Chondrocyte (in vitro differentiated cells): ENCODE measurements at regions not wholly inside any gene's neighbourhood (a gene's known extent, or its start where the extent isn't known, plus 50 kb on each side); places are given as distances from the start of the nearest gene placed in this dataset.

Experiments
- DNase-seq: peaks from one replicate; pipeline ENCODE4 v3.0.0; 2021; ENCODE audit warnings: mixed read lengths, low spot score
- H3K27ac Mint-ChIP-seq: one replicate; pipeline ENCODE4 v1.8.0; 2021; ENCODE audit warnings: mild to moderate bottlenecking, moderate library complexity, mixed read lengths; ENCODE audit not compliant: unreplicated experiment
- H3K27me3 Mint-ChIP-seq: 2 replicates; pipeline ENCODE4 v1.8.0; 2021; ENCODE audit warnings: low read depth, mixed read lengths
- H3K36me3 Mint-ChIP-seq: 2 replicates; pipeline ENCODE4 v1.8.0; 2021; ENCODE audit warnings: low read depth, mixed read lengths
- H3K4me1 Mint-ChIP-seq: 2 replicates; pipeline ENCODE4 v1.8.0; 2021; ENCODE audit warnings: low read depth, mild to moderate bottlenecking, mixed read lengths
- H3K4me3 Mint-ChIP-seq: one replicate; pipeline ENCODE4 v1.8.0; 2021; ENCODE audit warnings: mild to moderate bottlenecking, moderate library complexity, mixed read lengths; ENCODE audit not compliant: unreplicated experiment
- H3K9me3 Mint-ChIP-seq: 2 replicates; pipeline ENCODE4 v1.8.0; 2021; ENCODE audit warnings: low read depth, mixed read lengths
- TF ChIP-seq, protein P1 (sequence below): fragments of 200-600 bp; sonication (generic); IDR thresholded peaks from 2 replicates; pipeline ENCODE4 v1.5.0; 2021; ENCODE audit warnings: antibody characterized with exemption, mild to moderate bottlenecking, moderate library complexity

DNA sequence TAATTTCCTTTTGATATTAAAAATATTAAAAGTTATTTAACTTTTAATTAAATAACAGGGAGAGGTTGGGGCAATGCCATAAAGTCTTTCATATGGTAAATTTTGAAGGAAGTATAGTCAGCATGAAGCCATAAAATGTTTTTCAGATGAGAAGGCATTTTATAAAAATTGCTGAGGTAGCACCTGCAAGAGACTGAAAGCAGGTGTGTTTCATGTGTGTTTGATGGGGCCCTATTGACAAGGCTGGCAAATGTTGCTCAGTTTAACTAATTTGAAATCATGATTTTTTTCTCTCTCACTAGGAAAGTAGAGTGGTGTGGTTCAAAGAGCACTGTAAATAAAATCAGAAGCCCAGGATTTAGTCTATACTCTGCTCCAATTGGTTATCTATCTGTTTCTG lies 805.8 kb upstream of the C9orf72 start:
- Mint-ChIP-seq H3K27me3 (no peaks in the 10 kb centered on the region), H3K9me3 (no peaks in the 10 kb centered on the region), H3K27ac (no peak overlapping the region), H3K4me3 (no peak overlapping the region), H3K36me3 (no peaks in the 10 kb centered on the region), H3K4me1 (no peaks in the 10 kb centered on the region)
- TF ChIP-seq, protein P1, sequence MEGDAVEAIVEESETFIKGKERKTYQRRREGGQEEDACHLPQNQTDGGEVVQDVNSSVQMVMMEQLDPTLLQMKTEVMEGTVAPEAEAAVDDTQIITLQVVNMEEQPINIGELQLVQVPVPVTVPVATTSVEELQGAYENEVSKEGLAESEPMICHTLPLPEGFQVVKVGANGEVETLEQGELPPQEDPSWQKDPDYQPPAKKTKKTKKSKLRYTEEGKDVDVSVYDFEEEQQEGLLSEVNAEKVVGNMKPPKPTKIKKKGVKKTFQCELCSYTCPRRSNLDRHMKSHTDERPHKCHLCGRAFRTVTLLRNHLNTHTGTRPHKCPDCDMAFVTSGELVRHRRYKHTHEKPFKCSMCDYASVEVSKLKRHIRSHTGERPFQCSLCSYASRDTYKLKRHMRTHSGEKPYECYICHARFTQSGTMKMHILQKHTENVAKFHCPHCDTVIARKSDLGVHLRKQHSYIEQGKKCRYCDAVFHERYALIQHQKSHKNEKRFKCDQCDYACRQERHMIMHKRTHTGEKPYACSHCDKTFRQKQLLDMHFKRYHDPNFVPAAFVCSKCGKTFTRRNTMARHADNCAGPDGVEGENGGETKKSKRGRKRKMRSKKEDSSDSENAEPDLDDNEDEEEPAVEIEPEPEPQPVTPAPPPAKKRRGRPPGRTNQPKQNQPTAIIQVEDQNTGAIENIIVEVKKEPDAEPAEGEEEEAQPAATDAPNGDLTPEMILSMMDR: no peak
- DNase-seq: no peak

DNA sequence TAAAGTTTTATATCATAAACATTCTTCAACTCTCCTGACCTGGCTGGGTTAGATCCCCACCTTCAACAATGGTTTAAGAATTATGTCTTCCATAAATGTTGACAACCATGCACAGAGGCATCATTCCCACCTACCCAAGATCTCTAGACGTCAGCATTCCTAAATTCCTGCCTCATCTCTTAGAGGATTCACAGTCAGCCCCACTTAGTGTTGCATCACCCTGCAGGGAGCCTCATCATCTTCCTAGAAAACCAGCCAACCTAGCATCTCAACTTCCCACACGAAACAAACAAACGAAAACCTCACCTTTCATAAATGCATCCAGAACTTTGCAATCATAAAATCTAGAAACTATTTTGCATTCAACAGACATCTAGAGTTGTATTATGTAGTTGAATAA lies 816.1 kb upstream of the C9orf72 start:
- no peaks in the 10 kb centered on the region for H3K27me3 Mint-ChIP-seq
- no peak overlapping the region for H3K27ac Mint-ChIP-seq
- TF ChIP-seq, protein P1: no peak

DNA sequence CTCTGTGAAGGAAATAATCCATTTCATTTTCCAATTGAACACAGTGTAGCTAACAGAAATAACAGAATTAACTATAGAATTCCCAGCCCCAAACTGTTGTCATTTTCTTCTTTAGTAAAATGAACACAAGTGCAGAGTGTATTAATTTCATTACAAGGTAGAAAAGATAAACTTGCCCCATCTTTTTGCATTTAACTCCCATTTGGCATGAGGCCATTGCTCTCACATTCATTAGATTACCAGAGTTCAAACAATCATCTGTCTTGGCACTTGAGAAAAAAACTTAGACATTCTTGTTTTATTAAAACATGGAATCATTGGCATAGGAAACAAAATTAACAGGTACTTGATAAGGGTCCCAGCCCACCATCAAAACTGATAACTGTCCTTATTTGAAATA lies 821.5 kb upstream of the C9orf72 start:
- no peak overlapping the region for H3K27ac Mint-ChIP-seq

More for the DNA sequence above, 816.1 kb upstream of the C9orf72 start:
- peaks cover 7% of the 10 kb centered on the region for H3K9me3 Mint-ChIP-seq
- H3K4me3 Mint-ChIP-seq: no peak overlapping the region
- H3K4me1 Mint-ChIP-seq: no peaks in the 10 kb centered on the region
- H3K36me3 Mint-ChIP-seq: no peaks in the 10 kb centered on the region
- DNase-seq: no peak

DNA sequence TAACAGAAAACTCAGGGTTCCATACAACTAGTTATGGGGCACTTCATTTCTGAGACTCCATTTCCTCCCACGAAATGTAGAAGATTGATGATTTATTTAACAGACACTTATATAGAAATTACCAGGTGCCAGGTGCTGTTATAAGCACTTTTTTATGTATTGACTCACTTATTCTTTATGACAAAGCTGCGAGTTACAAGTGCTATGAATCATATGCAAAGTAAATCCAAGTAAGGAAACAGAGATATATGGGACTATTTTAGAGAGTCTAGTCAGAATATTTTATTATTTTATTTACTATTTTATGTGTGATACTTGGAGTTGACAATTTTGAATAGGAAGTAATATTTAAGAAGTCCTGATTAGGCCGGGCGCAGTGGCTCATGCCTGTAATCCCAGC lies 822.8 kb upstream of the C9orf72 start:
- no peak overlapping the region for H3K27ac Mint-ChIP-seq
- H3K36me3 Mint-ChIP-seq: no peaks in the 10 kb centered on the region
- TF ChIP-seq, protein P1: no peak
- no peak for DNase-seq
- no peak overlapping the region for H3K4me3 Mint-ChIP-seq
- H3K4me1 Mint-ChIP-seq: no peaks in the 10 kb centered on the region
- peaks cover 2% of the 10 kb centered on the region for H3K27me3 Mint-ChIP-seq
- H3K9me3 Mint-ChIP-seq: no peaks in the 10 kb centered on the region

More for the DNA sequence above, 821.5 kb upstream of the C9orf72 start:
- Mint-ChIP-seq H3K27me3 (peaks cover 2% of the 10 kb centered on the region), H3K9me3 (no peaks in the 10 kb centered on the region), H3K4me1 (no peaks in the 10 kb centered on the region), H3K36me3 (no peaks in the 10 kb centered on the region), H3K4me3 (no peak overlapping the region)
- DNase-seq: no peak
- TF ChIP-seq, protein P1: no peak

DNA sequence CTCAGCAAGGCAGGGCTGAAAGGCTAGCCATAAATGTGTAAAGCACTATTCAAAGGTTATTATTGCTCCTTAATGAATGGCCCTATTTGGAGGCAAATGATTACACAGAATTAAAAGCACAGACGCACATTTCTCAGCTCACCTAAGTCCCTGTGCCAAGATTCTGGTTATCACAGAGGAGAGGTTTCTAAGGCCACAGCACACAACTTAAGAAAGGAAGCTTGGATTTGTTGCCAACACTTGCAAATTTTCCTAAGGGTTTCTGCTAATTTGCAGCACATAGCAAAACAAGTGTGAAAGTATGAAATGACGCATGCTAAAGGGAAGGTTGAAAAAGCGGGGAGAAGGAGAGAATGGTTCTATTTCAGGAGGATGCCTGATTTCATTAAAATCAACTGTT lies 834.1 kb upstream of the C9orf72 start:
- no peak overlapping the region for H3K27ac Mint-ChIP-seq
- no peaks in the 10 kb centered on the region for H3K4me1 Mint-ChIP-seq
- H3K27me3 Mint-ChIP-seq: peaks cover 8% of the 10 kb centered on the region
- H3K9me3 Mint-ChIP-seq: no peaks in the 10 kb centered on the region
- H3K4me3 Mint-ChIP-seq: no peak overlapping the region
- H3K36me3 Mint-ChIP-seq: no peaks in the 10 kb centered on the region
- TF ChIP-seq, protein P1: no peak
- no peak for DNase-seq
